ENCODE measurements at regions not wholly inside any gene's neighbourhood (a gene's known extent, or its start where the extent isn't known, plus 50 kb on each side); places are given as distances from the start of the nearest gene placed in this dataset.

DNA sequence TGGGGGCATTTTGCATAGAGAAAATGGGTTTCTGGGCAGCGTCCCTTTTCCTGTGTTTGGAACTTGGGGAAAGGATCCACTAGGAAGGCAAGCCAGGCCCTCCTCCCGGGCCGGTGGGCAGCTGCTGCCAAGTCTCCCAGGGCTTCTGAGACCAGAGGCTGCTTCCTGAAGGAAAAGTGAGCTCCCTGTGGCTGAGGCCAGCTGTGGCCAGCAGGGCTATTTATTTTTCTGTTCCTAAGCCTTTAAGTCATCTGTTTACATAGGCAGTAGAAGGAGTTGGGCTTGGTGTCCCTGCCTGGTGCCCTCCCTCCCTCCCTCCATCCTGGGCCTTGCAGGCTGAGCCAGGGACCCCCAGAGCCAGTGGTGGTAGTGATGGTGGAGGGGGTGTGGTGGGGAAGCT, 70.5 kb upstream of the COL13A1 start:
- TF ChIP-seq POLR2AphosphoS5 (IDR thresholded peaks at IDR 0.05; ENCODE audit: insufficient read depth in 1 of 2, low read depth in 1 of 2), result no peak
- TF ChIP-seq, protein P1, sequence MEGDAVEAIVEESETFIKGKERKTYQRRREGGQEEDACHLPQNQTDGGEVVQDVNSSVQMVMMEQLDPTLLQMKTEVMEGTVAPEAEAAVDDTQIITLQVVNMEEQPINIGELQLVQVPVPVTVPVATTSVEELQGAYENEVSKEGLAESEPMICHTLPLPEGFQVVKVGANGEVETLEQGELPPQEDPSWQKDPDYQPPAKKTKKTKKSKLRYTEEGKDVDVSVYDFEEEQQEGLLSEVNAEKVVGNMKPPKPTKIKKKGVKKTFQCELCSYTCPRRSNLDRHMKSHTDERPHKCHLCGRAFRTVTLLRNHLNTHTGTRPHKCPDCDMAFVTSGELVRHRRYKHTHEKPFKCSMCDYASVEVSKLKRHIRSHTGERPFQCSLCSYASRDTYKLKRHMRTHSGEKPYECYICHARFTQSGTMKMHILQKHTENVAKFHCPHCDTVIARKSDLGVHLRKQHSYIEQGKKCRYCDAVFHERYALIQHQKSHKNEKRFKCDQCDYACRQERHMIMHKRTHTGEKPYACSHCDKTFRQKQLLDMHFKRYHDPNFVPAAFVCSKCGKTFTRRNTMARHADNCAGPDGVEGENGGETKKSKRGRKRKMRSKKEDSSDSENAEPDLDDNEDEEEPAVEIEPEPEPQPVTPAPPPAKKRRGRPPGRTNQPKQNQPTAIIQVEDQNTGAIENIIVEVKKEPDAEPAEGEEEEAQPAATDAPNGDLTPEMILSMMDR (IDR thresholded peaks at IDR 0.05), result no peak
- no peak for TF ChIP-seq POLR2A (IDR thresholded peaks at IDR 0.05)

Measured in vagina (tissue), 2 donors.